SK-N-SH treated with all-trans-retinoic acid at 6 μM for 48 hours (cell line): ENCODE measurements at regions not wholly inside any gene's neighbourhood (a gene's known extent, or its start where the extent isn't known, plus 50 kb on each side); places are given as distances from the start of the nearest gene placed in this dataset.

Experiments used
- ATAC-seq: fragments of 200-7000 bp; cut with Tn5 transposase; 3 replicates; pipeline ENCODE4 v1.9.1; 2020; ENCODE audit warnings: mild to moderate bottlenecking, moderate library complexity
- ARNTL ChIP-seq: fragments of 450-650 bp; formaldehyde crosslinking; IDR thresholded peaks from 2 replicates; pipeline ENCODE4 v1.5.0; 2020; ENCODE audit warnings: low read depth, mild to moderate bottlenecking, moderate library complexity, borderline replicate concordance
- BACH2 ChIP-seq: fragments of 250-450 bp; sonication (Bioruptor Pico); IDR thresholded peaks from 2 replicates; pipeline ENCODE4 v1.9.0; 2021; ENCODE audit warnings: mild to moderate bottlenecking, borderline replicate concordance
- CREB5 ChIP-seq: fragments of 250-450 bp; sonication (Bioruptor Pico); IDR thresholded peaks from 2 replicates; pipeline ENCODE4 v1.5.1; 2020; ENCODE audit warnings: low read depth, mild to moderate bottlenecking, moderate library complexity
- CSDC2 ChIP-seq: fragments of 250-450 bp; sonication (Bioruptor Pico); IDR thresholded peaks from 2 replicates; pipeline ENCODE4 v1.5.0; 2020; ENCODE audit warnings: mild to moderate bottlenecking, moderate library complexity
- CSRNP3 ChIP-seq: fragments of 250-450 bp; sonication (Bioruptor Pico); IDR thresholded peaks from 2 replicates; pipeline ENCODE4 v1.5.1; 2021; ENCODE audit warnings: mild to moderate bottlenecking, moderate library complexity
- ESRRG ChIP-seq: fragments of 250-450 bp; sonication (Bioruptor Pico); IDR thresholded peaks from 2 replicates; pipeline ENCODE4 v1.6.1; 2021; ENCODE audit warnings: mild to moderate bottlenecking
- GLIS3 ChIP-seq: fragments of 250-450 bp; sonication (Bioruptor Pico); IDR thresholded peaks from 2 replicates; pipeline ENCODE4 v1.5.0; 2020; ENCODE audit warnings: mild to moderate bottlenecking, moderate library complexity
- ISL1 ChIP-seq: fragments of 250-450 bp; sonication (Bioruptor Pico); IDR thresholded peaks from 2 replicates; pipeline ENCODE4 v2.1.2; 2022; ENCODE audit warnings: mild to moderate bottlenecking, moderate library complexity
- OSR1 ChIP-seq: fragments of 250-450 bp; sonication (Bioruptor Pico); IDR thresholded peaks from 2 replicates; pipeline ENCODE4 v1.8.0; 2022; ENCODE audit warnings: moderate library complexity, mild to moderate bottlenecking, inconsistent platforms
- PATZ1 ChIP-seq: fragments of 250-450 bp; sonication (Bioruptor Pico); IDR thresholded peaks from 2 replicates; pipeline ENCODE4 v1.8.0; 2020; ENCODE audit warnings: mild to moderate bottlenecking, moderate library complexity, borderline replicate concordance
- PPARA ChIP-seq: fragments of 250-450 bp; sonication (Bioruptor Pico); IDR thresholded peaks from 2 replicates; pipeline ENCODE4 v1.5.0; 2020; ENCODE audit warnings: mild to moderate bottlenecking, borderline replicate concordance
- RARB ChIP-seq: fragments of 250-450 bp; sonication (Bioruptor Pico); IDR thresholded peaks from 2 replicates; pipeline ENCODE4 v1.8.0; 2021; ENCODE audit warnings: mild to moderate bottlenecking, moderate library complexity
- SNAI2 ChIP-seq: fragments of 250-450 bp; sonication (Bioruptor Pico); IDR thresholded peaks from 2 replicates; pipeline ENCODE4 v1.5.0; 2020; ENCODE audit warnings: mild to moderate bottlenecking, moderate library complexity
- TCF4 ChIP-seq: fragments of 250-450 bp; sonication (Bioruptor Pico); IDR thresholded peaks from 2 replicates; pipeline ENCODE4 v1.8.0; 2021; ENCODE audit warnings: mild to moderate bottlenecking, moderate library complexity, borderline replicate concordance
- TOX ChIP-seq: fragments of 250-450 bp; sonication (Bioruptor Pico); IDR thresholded peaks from 2 replicates; pipeline ENCODE4 v1.8.0; 2021; ENCODE audit warnings: mild to moderate bottlenecking, moderate library complexity, borderline replicate concordance
- ZC3H10 ChIP-seq: fragments of 250-450 bp; sonication (Bioruptor Pico); IDR thresholded peaks from 2 replicates; pipeline ENCODE4 v1.5.1; 2021; ENCODE audit warnings: mild to moderate bottlenecking, moderate library complexity
- ZFP30 ChIP-seq: fragments of 450-650 bp; formaldehyde crosslinking; IDR thresholded peaks from 2 replicates; pipeline ENCODE4 v1.5.0; 2022; ENCODE audit warnings: mild to moderate bottlenecking, moderate library complexity
- ZNF565 ChIP-seq: fragments of 450-650 bp; formaldehyde crosslinking; conservative IDR thresholded peaks from 2 replicates; pipeline ENCODE4 v1.5.0; 2020; ENCODE audit warnings: low read depth, mild to moderate bottlenecking, moderate library complexity
- ZNF70 ChIP-seq: fragments of 450-650 bp; formaldehyde crosslinking; IDR thresholded peaks from 2 replicates; pipeline ENCODE4 v1.5.0; 2020; ENCODE audit warnings: mild to moderate bottlenecking, moderate library complexity
- ZNF8 ChIP-seq: fragments of 450-650 bp; formaldehyde crosslinking; IDR thresholded peaks from 2 replicates; pipeline ENCODE4 v1.5.0; 2020; ENCODE audit warnings: mild to moderate bottlenecking, moderate library complexity
- TF ChIP-seq, protein P1 (sequence below): fragments of 250-450 bp; sonication (Bioruptor Pico); IDR thresholded peaks from 2 replicates; pipeline ENCODE4 v1.5.0; 2020; ENCODE audit warnings: mild to moderate bottlenecking, moderate library complexity

GRCh38 chr3:171532294-171532693 is 72.1 kb upstream of the TNIK start (continued):
- TF ChIP-seq CREB5 (CRISPR knock-in tag): no peak
- TF ChIP-seq OSR1 (CRISPR knock-in tag): no peak
- TF ChIP-seq, all 23 proteins: peak for 0

DNA sequence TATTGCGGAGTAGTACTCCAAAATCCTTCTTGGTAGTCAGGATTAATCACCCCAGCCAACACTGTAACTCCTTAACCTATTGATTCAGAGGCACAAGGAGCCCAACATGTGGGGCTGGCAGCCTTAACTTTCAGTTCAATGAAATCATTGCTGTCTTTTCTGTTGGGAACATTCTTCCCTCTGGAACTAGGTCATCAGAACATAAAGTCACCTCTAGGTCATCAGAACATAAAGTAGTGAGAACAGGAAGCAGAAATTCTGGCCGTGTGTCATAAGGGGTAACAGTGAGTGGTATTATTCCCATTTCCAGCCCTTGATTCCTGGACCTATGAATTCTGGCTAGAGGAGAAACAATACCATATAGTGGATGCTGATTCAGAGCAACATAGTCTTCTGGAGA is 71.5 kb upstream of the TNIK start:
- ATAC-seq: no peak
- TF ChIP-seq TCF4 (CRISPR knock-in tag) (no peak), BACH2 (CRISPR knock-in tag) (no peak), SNAI2 (CRISPR knock-in tag) (no peak), ESRRG (CRISPR knock-in tag) (no peak), PATZ1 (CRISPR knock-in tag) (no peak)
- TF ChIP-seq, protein P1, sequence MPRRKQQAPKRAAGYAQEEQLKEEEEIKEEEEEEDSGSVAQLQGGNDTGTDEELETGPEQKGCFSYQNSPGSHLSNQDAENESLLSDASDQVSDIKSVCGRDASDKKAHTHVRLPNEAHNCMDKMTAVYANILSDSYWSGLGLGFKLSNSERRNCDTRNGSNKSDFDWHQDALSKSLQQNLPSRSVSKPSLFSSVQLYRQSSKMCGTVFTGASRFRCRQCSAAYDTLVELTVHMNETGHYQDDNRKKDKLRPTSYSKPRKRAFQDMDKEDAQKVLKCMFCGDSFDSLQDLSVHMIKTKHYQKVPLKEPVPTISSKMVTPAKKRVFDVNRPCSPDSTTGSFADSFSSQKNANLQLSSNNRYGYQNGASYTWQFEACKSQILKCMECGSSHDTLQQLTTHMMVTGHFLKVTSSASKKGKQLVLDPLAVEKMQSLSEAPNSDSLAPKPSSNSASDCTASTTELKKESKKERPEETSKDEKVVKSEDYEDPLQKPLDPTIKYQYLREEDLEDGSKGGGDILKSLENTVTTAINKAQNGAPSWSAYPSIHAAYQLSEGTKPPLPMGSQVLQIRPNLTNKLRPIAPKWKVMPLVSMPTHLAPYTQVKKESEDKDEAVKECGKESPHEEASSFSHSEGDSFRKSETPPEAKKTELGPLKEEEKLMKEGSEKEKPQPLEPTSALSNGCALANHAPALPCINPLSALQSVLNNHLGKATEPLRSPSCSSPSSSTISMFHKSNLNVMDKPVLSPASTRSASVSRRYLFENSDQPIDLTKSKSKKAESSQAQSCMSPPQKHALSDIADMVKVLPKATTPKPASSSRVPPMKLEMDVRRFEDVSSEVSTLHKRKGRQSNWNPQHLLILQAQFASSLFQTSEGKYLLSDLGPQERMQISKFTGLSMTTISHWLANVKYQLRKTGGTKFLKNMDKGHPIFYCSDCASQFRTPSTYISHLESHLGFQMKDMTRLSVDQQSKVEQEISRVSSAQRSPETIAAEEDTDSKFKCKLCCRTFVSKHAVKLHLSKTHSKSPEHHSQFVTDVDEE: no peak

- TF ChIP-seq CREB5 (CRISPR knock-in tag): no peak
- TF ChIP-seq SNAI2 (CRISPR knock-in tag): no peak
- TF ChIP-seq CSRNP3 (CRISPR knock-in tag): no peak
- no peak for TF ChIP-seq PPARA
- TF ChIP-seq ZNF565 (CRISPR knock-in tag): no peak
- no peak for TF ChIP-seq CSDC2 (CRISPR knock-in tag)
- no peak for TF ChIP-seq GLIS3
- no peak for TF ChIP-seq ZC3H10 (CRISPR knock-in tag)
- no peak for TF ChIP-seq RARB
- no peak for TF ChIP-seq TCF4 (CRISPR knock-in tag)
- TF ChIP-seq ISL1: no peak
- TF ChIP-seq ZNF8 (CRISPR knock-in tag): no peak
- TF ChIP-seq ARNTL (CRISPR knock-in tag): no peak
- no peak for TF ChIP-seq ZFP30 (CRISPR knock-in tag)
- no peak for ATAC-seq
Measured at GRCh38 chr3:171528102-171528501, 67.9 kb upstream of the TNIK start.

GRCh38 chr3:171526869-171527268 is 66.7 kb upstream of the TNIK start:
- ATAC-seq: no peak
- TF ChIP-seq SNAI2 (CRISPR knock-in tag): no peak
- TF ChIP-seq ARNTL (CRISPR knock-in tag): no peak
- no peak for TF ChIP-seq TCF4 (CRISPR knock-in tag)
- TF ChIP-seq BACH2 (CRISPR knock-in tag): no peak
- no peak for TF ChIP-seq ESRRG (CRISPR knock-in tag)
- TF ChIP-seq PPARA: no peak
- no peak for TF ChIP-seq TOX (CRISPR knock-in tag)
- TF ChIP-seq ZNF8 (CRISPR knock-in tag): no peak
- TF ChIP-seq ZNF70 (CRISPR knock-in tag): no peak
- no peak for TF ChIP-seq CSRNP3 (CRISPR knock-in tag)
